ENCODE measurements at regions not wholly inside any gene's neighbourhood (a gene's known extent, or its start where the extent isn't known, plus 50 kb on each side); places are given as distances from the start of the nearest gene placed in this dataset.

DNA sequence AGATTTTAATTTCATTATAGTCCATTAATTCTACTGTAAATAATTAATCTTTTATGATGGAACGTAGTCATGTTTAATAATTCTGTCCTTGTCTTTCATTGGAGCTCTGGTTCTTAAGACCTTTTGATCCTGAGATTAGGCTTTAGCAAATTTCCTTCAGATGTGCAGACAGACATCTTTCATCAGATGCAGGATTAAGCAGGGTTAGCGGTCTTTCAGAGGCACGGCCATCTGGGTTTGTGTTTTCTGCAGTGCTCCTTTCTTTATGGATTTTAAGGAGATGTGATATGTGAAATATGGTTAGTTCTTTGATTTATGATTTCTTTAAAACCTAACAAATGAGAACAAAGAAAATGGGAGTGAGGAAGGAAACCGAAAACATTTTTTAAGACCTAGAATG lies 643.9 kb upstream of the SGCG start:
- TF ChIP-seq MYC (IDR thresholded peaks at IDR 0.05; ENCODE audit: low read depth, low read length): no peak
- H3K36me3 ChIP-seq (ENCODE audit: control insufficient read depth in 2 of 2, extremely low read depth in 1 of 2, insufficient read depth in 2 of 2, low read length in 2 of 2): no peaks in the 10 kb centered on the region
- H4K20me1 ChIP-seq (replicated peaks; ENCODE audit: control insufficient read depth, extremely low read depth, insufficient read depth, low read length): no peaks in the 10 kb centered on the region
- no peaks in the 10 kb centered on the region for H3K27me3 ChIP-seq (ENCODE audit: control insufficient read depth in 2 of 2, insufficient read depth in 2 of 2, low read length in 2 of 2)
- no peak overlapping the region for H3K27ac ChIP-seq (ENCODE audit: insufficient read depth, low read depth, low read length)
- DNase-seq (ENCODE audit: low read depth, low spot score) (no peak), FAIRE-seq (no peak)
- ChIA-PET CTCF (no interaction called here), POLR2A (no interaction called here)
- no peak overlapping the region for H2AFZ ChIP-seq (ENCODE audit: low read depth, low read length)
- no peaks in the 10 kb centered on the region for H3K4me1 ChIP-seq (ENCODE audit: control insufficient read depth, extremely low read depth, insufficient read depth, low read length)
- peaks cover 5% of the 10 kb centered on the region for H3K9me3 ChIP-seq (replicated peaks; ENCODE audit: control insufficient read depth, insufficient read depth, low read length)
- no TSS peak for BruUV-seq (replicated peaks)
- no peak overlapping the region for H3K4me2 ChIP-seq (ENCODE audit: insufficient read depth, low read length)
- no peaks in the 10 kb centered on the region for H3K79me2 ChIP-seq (ENCODE audit: control insufficient read depth, insufficient read depth, low read length)
- H3K4me3 ChIP-seq (replicated peaks in 1 of 3; ENCODE audit: insufficient read depth in 1 of 3, low read depth in 1 of 3, low read length in 3 of 3): no peak overlapping the region
- dilution Hi-C loops (cut with MboI; ENCODE audit: extremely low pct_ligation_motif_present, low sequenced_read_pairs): no loop called here
- intact Hi-C loops (cut with micrococcal nuclease): no loop called here
- no peaks in the 10 kb centered on the region for H3K9me1 ChIP-seq (replicated peaks; ENCODE audit: control insufficient read depth, extremely low read depth, insufficient read depth, low read length)
- H3K9ac ChIP-seq (replicated peaks; ENCODE audit: extremely low read depth, insufficient read depth, low read length): no peak overlapping the region

DNA sequence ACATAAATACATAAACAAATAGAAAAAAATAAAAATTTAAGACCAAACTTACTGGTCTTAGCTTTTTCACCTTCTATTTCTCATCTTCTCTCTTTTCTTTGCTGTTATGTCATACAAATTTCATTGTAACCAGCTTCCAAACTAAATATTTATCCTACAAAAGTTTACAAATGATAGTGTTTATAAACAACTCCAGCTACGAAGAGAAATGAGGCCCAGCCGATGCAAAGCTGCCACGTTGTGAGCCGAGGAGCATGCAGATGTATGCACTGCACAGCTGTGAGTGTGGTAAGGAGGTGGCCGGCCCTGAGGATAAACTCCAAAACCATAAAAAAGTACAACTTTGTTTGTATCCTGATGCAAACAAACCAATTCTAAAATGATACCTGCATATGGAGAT lies 642.4 kb upstream of the SGCG start:
- no peak overlapping the region for H3K27ac ChIP-seq (ENCODE audit: insufficient read depth, low read depth, low read length)
- H3K79me2 ChIP-seq (ENCODE audit: control insufficient read depth, insufficient read depth, low read length): no peaks in the 10 kb centered on the region
- intact Hi-C loops (cut with micrococcal nuclease) (no loop called here), dilution Hi-C loops (cut with MboI; ENCODE audit: extremely low pct_ligation_motif_present, low sequenced_read_pairs) (no loop called here)
- H3K27me3 ChIP-seq (ENCODE audit: control insufficient read depth in 2 of 2, insufficient read depth in 2 of 2, low read length in 2 of 2): no peaks in the 10 kb centered on the region
- ChIA-PET CTCF (no interaction called here), POLR2A (no interaction called here)
- no TSS peak for BruUV-seq (replicated peaks)
- H3K4me3 ChIP-seq (replicated peaks in 1 of 3; ENCODE audit: insufficient read depth in 1 of 3, low read depth in 1 of 3, low read length in 3 of 3): no peak overlapping the region
- H3K9me1 ChIP-seq (replicated peaks; ENCODE audit: control insufficient read depth, extremely low read depth, insufficient read depth, low read length): no peaks in the 10 kb centered on the region
- H3K4me2 ChIP-seq (ENCODE audit: insufficient read depth, low read length): no peak overlapping the region
- no peak overlapping the region for H3K9ac ChIP-seq (replicated peaks; ENCODE audit: extremely low read depth, insufficient read depth, low read length)
- DNase-seq (ENCODE audit: low read depth, low spot score) (no peak), FAIRE-seq (no peak)
- H2AFZ ChIP-seq (ENCODE audit: low read depth, low read length): no peak overlapping the region
- H3K4me1 ChIP-seq (ENCODE audit: control insufficient read depth, extremely low read depth, insufficient read depth, low read length): no peaks in the 10 kb centered on the region
- peaks cover 5% of the 10 kb centered on the region for H3K9me3 ChIP-seq (replicated peaks; ENCODE audit: control insufficient read depth, insufficient read depth, low read length)
- H4K20me1 ChIP-seq (replicated peaks; ENCODE audit: control insufficient read depth, extremely low read depth, insufficient read depth, low read length): no peaks in the 10 kb centered on the region
- H3K36me3 ChIP-seq (ENCODE audit: control insufficient read depth in 2 of 2, extremely low read depth in 1 of 2, insufficient read depth in 2 of 2, low read length in 2 of 2): no peaks in the 10 kb centered on the region
- TF ChIP-seq, protein P1, sequence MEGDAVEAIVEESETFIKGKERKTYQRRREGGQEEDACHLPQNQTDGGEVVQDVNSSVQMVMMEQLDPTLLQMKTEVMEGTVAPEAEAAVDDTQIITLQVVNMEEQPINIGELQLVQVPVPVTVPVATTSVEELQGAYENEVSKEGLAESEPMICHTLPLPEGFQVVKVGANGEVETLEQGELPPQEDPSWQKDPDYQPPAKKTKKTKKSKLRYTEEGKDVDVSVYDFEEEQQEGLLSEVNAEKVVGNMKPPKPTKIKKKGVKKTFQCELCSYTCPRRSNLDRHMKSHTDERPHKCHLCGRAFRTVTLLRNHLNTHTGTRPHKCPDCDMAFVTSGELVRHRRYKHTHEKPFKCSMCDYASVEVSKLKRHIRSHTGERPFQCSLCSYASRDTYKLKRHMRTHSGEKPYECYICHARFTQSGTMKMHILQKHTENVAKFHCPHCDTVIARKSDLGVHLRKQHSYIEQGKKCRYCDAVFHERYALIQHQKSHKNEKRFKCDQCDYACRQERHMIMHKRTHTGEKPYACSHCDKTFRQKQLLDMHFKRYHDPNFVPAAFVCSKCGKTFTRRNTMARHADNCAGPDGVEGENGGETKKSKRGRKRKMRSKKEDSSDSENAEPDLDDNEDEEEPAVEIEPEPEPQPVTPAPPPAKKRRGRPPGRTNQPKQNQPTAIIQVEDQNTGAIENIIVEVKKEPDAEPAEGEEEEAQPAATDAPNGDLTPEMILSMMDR (IDR thresholded peaks at IDR 0.05; ENCODE audit: extremely low read depth in 1 of 2, insufficient read depth in 1 of 2, low read depth in 1 of 2, low read length in 2 of 2): no peak
- no peak for TF ChIP-seq POLR2AphosphoS5 (IDR thresholded peaks at IDR 0.05; ENCODE audit: insufficient read depth, low read depth, low read length)
- TF ChIP-seq MYC (IDR thresholded peaks at IDR 0.05; ENCODE audit: low read depth, low read length): no peak
- no peak for TF ChIP-seq POLR2A (IDR thresholded peaks at IDR 0.05; ENCODE audit: low read depth, low read length)
- no peak for TF ChIP-seq EZH2 (IDR thresholded peaks at IDR 0.05; ENCODE audit: borderline replicate concordance, low read depth, low read length, severe bottlenecking)

Data from endothelial cell of umbilical vein (primary cell).